ENCODE measurements at regions not wholly inside any gene's neighbourhood (a gene's known extent, or its start where the extent isn't known, plus 50 kb on each side); places are given as distances from the start of the nearest gene placed in this dataset.

DNA sequence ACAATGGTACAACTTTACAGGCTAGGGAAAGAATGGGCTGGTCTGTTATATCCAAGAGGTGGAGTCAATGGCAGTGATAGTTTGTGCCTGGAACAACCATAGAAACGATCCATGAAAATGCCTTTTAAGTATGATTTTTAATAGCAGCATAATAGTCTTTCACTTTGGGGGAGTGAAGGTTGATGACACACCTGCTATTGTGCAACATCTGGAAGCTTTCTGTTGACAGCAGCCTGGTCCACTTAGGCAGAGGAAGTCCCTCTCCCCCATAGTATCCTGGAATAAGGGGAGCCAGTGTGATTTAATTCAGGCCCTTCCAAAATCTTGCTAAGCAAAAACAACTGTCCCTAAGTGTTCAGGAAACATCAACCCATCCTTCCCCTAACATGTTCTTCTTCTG, 56.3 kb upstream of the HS3ST4 start:
- Histone ChIP-seq H3K9me1 (replicated peaks; ENCODE audit: control insufficient read depth, extremely low read depth, insufficient read depth, low read length) (no peaks in the 10 kb centered on the region), H2AFZ (ENCODE audit: low read depth, low read length) (no peak overlapping the region), H3K27me3 (ENCODE audit: control insufficient read depth in 2 of 2, insufficient read depth in 2 of 2, low read length in 2 of 2) (no peaks in the 10 kb centered on the region), H3K4me3 (replicated peaks in 1 of 3; ENCODE audit: insufficient read depth in 1 of 3, low read depth in 1 of 3, low read length in 3 of 3) (no peak overlapping the region), H4K20me1 (replicated peaks; ENCODE audit: control insufficient read depth, extremely low read depth, insufficient read depth, low read length) (no peaks in the 10 kb centered on the region), H3K27ac (ENCODE audit: insufficient read depth, low read depth, low read length) (no peak overlapping the region), H3K4me2 (ENCODE audit: insufficient read depth, low read length) (no peak overlapping the region), H3K9me3 (replicated peaks; ENCODE audit: control insufficient read depth, insufficient read depth, low read length) (peaks cover 2% of the 10 kb centered on the region), H3K4me1 (ENCODE audit: control insufficient read depth, extremely low read depth, insufficient read depth, low read length) (no peaks in the 10 kb centered on the region), H3K36me3 (ENCODE audit: control insufficient read depth in 2 of 2, extremely low read depth in 1 of 2, insufficient read depth in 2 of 2, low read length in 2 of 2) (no peaks in the 10 kb centered on the region), H3K79me2 (ENCODE audit: control insufficient read depth, insufficient read depth, low read length) (no peaks in the 10 kb centered on the region), H3K9ac (replicated peaks; ENCODE audit: extremely low read depth, insufficient read depth, low read length) (no peak overlapping the region)
- dilution Hi-C loops (cut with MboI; ENCODE audit: extremely low pct_ligation_motif_present, low sequenced_read_pairs) (no loop called here), intact Hi-C loops (cut with micrococcal nuclease) (no loop called here)
- ChIA-PET POLR2A (no interaction called here), CTCF (no interaction called here)
- no peak for DNase-seq (ENCODE audit: low read depth, low spot score)
- FAIRE-seq: no peak
- TF ChIP-seq, protein P1, sequence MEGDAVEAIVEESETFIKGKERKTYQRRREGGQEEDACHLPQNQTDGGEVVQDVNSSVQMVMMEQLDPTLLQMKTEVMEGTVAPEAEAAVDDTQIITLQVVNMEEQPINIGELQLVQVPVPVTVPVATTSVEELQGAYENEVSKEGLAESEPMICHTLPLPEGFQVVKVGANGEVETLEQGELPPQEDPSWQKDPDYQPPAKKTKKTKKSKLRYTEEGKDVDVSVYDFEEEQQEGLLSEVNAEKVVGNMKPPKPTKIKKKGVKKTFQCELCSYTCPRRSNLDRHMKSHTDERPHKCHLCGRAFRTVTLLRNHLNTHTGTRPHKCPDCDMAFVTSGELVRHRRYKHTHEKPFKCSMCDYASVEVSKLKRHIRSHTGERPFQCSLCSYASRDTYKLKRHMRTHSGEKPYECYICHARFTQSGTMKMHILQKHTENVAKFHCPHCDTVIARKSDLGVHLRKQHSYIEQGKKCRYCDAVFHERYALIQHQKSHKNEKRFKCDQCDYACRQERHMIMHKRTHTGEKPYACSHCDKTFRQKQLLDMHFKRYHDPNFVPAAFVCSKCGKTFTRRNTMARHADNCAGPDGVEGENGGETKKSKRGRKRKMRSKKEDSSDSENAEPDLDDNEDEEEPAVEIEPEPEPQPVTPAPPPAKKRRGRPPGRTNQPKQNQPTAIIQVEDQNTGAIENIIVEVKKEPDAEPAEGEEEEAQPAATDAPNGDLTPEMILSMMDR (IDR thresholded peaks at IDR 0.05; ENCODE audit: extremely low read depth in 1 of 2, insufficient read depth in 1 of 2, low read depth in 1 of 2, low read length in 2 of 2): no peak
- no peak for TF ChIP-seq EZH2 (IDR thresholded peaks at IDR 0.05; ENCODE audit: borderline replicate concordance, low read depth, low read length, severe bottlenecking)
- no peak for TF ChIP-seq POLR2AphosphoS5 (IDR thresholded peaks at IDR 0.05; ENCODE audit: insufficient read depth, low read depth, low read length)
- TF ChIP-seq FOS (IDR thresholded peaks at IDR 0.05; ENCODE audit: borderline replicate concordance, insufficient read depth, low read length): no peak
- TF ChIP-seq JUN (IDR thresholded peaks at IDR 0.05; ENCODE audit: borderline replicate concordance, insufficient read depth, insufficient read length, low read depth): no peak
- no peak for TF ChIP-seq POLR2A (IDR thresholded peaks at IDR 0.05; ENCODE audit: low read depth, low read length)
- TF ChIP-seq, protein P2, sequence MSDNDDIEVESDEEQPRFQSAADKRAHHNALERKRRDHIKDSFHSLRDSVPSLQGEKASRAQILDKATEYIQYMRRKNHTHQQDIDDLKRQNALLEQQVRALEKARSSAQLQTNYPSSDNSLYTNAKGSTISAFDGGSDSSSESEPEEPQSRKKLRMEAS (IDR thresholded peaks at IDR 0.05; ENCODE audit: insufficient read depth, insufficient read length): no peak
- BruUV-seq (replicated peaks): no TSS peak
